DND-41 (cell line): ENCODE measurements at regions not wholly inside any gene's neighbourhood (a gene's known extent, or its start where the extent isn't known, plus 50 kb on each side); places are given as distances from the start of the nearest gene placed in this dataset.

Experiments used
- ATAC-seq: fragments of 200-7000 bp; cut with Tn5 transposase; 3 replicates; pipeline ENCODE4 v1.9.1; 2021; ENCODE audit warnings: low read depth; ENCODE audit not compliant: insufficient read depth
- DNase-seq: peaks from one replicate; pipeline ENCODE4 v3.0.0-alpha.2; 2020
- H2AFZ ChIP-seq: 2 replicates; pipeline ENCODE4 v1.6.0; 2012; ENCODE audit warnings: low read depth, low read length
- H3K27ac ChIP-seq: 2 replicates; pipeline ENCODE4 v1.5.1; 2012; ENCODE audit warnings: low read length, inconsistent platforms
- H3K27me3 ChIP-seq: fragments of 200-600 bp; sonication (generic); 2 replicates; pipeline ENCODE4 v1.6.0; 2012; ENCODE audit warnings: low read length, mild to moderate bottlenecking, inconsistent platforms; ENCODE audit not compliant: insufficient read depth, poor library complexity
- H3K36me3 ChIP-seq: 2 replicates; pipeline ENCODE4 v1.5.1; 2012; ENCODE audit warnings: low read length, inconsistent platforms; ENCODE audit not compliant: insufficient read depth
- H3K4me1 ChIP-seq: 2 replicates; pipeline ENCODE4 v1.5.1; 2012; ENCODE audit warnings: mild to moderate bottlenecking, low read length; ENCODE audit not compliant: insufficient read depth
- H3K4me2 ChIP-seq: 2 replicates; pipeline ENCODE4 v1.6.0; 2012; ENCODE audit warnings: mild to moderate bottlenecking, moderate library complexity, low read length, inconsistent platforms; ENCODE audit not compliant: insufficient read depth
- H3K4me3 ChIP-seq, 2 experiments: fragments of 200-600 bp in 1 of 2; shearing (Covaris generic) in 1 of 2; 2 replicates each; pipeline ENCODE4 v1.5.1; 2012 to 2016; ENCODE audit warnings: inconsistent platforms in 2 of 2, low read length in 2 of 2, mild to moderate bottlenecking in 2 of 2, low read depth in 1 of 2, moderate library complexity in 1 of 2
- H3K79me2 ChIP-seq: 2 replicates; pipeline ENCODE4 v1.6.0; 2012; ENCODE audit warnings: low read length, inconsistent platforms; ENCODE audit not compliant: insufficient read depth
- H3K9ac ChIP-seq: 2 replicates; pipeline ENCODE4 v1.6.0; 2012; ENCODE audit warnings: low read depth, mild to moderate bottlenecking, inconsistent platforms, low read length, moderate library complexity
- H3K9me3 ChIP-seq: 2 replicates; pipeline ENCODE4 v1.5.1; 2012; ENCODE audit warnings: low read length, moderate library complexity, mild to moderate bottlenecking, inconsistent platforms; ENCODE audit not compliant: insufficient read depth, severe bottlenecking
- H4K20me1 ChIP-seq: 2 replicates; pipeline ENCODE4 v1.6.0; 2012; ENCODE audit warnings: low read length; ENCODE audit not compliant: insufficient read depth
- EZH2 ChIP-seq: IDR thresholded peaks from 3 replicates; pipeline ENCODE4 v1.6.1; 2012; ENCODE audit warnings: borderline replicate concordance, low read depth, mild to moderate bottlenecking, moderate library complexity, low read length, inconsistent platforms; ENCODE audit not compliant: severe bottlenecking
- TF ChIP-seq, protein P1 (sequence below): IDR thresholded peaks from 2 replicates; pipeline ENCODE4 v1.5.1; 2012; ENCODE audit warnings: borderline replicate concordance, low read length, moderate library complexity, mild to moderate bottlenecking; ENCODE audit not compliant: poor library complexity, severe bottlenecking; ENCODE audit errors: extremely low read depth

DNA sequence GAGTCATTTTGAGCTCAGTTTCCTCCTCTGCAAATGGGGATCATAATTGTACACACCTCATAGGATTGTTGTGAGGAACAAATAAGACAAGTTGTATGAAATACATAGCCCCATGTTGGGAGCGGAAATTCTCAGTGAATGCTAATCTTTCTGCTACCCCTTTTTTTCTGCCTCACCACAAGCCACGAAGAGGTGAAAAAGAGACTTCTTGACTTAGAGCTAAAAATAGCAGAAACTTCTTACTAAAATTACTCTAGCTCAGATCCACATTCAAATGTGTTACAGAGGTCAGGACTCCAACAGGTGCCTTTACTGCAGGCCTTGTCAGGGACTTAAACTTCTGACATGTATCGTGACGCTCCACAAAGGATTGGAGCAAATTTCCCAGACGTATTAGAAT lies 128.5 kb downstream of the MIAT start:
- H3K9me3 ChIP-seq, result no peaks in the 10 kb centered on the region
- H4K20me1 ChIP-seq, result no peaks in the 10 kb centered on the region
- H3K27ac ChIP-seq, result no peak overlapping the region
- no peaks in the 10 kb centered on the region for H3K79me2 ChIP-seq
- no peak overlapping the region for H3K4me2 ChIP-seq
- DNase-seq (no peak), ATAC-seq (no peak)
- no peak overlapping the region for H2AFZ ChIP-seq
- no peak overlapping the region for H3K4me3 ChIP-seq
- H3K27me3 ChIP-seq, result no peaks in the 10 kb centered on the region
- H3K9ac ChIP-seq, result no peak overlapping the region
- H3K36me3 ChIP-seq, result peaks cover 45% of the 10 kb centered on the region
- TF ChIP-seq, protein P1, sequence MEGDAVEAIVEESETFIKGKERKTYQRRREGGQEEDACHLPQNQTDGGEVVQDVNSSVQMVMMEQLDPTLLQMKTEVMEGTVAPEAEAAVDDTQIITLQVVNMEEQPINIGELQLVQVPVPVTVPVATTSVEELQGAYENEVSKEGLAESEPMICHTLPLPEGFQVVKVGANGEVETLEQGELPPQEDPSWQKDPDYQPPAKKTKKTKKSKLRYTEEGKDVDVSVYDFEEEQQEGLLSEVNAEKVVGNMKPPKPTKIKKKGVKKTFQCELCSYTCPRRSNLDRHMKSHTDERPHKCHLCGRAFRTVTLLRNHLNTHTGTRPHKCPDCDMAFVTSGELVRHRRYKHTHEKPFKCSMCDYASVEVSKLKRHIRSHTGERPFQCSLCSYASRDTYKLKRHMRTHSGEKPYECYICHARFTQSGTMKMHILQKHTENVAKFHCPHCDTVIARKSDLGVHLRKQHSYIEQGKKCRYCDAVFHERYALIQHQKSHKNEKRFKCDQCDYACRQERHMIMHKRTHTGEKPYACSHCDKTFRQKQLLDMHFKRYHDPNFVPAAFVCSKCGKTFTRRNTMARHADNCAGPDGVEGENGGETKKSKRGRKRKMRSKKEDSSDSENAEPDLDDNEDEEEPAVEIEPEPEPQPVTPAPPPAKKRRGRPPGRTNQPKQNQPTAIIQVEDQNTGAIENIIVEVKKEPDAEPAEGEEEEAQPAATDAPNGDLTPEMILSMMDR, result no peak
- no peak for TF ChIP-seq EZH2
- no peaks in the 10 kb centered on the region for H3K4me1 ChIP-seq

DNA sequence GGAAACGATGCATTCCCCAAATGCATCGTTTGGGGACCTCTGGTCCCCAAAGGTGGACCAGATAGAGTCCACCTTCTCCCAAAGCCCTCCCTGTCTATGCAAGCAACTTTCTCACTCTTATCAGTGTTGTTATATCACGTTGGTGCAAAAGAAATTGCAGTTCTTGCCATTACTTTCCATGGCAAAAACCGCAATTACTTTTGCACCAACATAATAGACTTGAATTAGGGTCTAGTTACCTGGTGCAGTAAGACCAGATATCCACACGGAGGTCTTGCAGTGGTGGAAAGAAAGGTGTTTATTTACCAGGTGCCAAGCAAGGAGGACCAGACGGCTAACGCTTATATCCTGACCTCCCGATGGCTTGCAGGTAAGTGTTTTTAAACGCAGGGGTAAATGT lies 129.0 kb downstream of the MIAT start:
- H3K4me3 ChIP-seq, result no peak overlapping the region
- H4K20me1 ChIP-seq, result no peaks in the 10 kb centered on the region
- H3K9me3 ChIP-seq, result no peaks in the 10 kb centered on the region
- ATAC-seq (no peak), DNase-seq (no peak)
- no peaks in the 10 kb centered on the region for H3K4me1 ChIP-seq
- H3K27ac ChIP-seq, result no peak overlapping the region
- H3K27me3 ChIP-seq, result no peaks in the 10 kb centered on the region
- H2AFZ ChIP-seq, result no peak overlapping the region
- no peak overlapping the region for H3K4me2 ChIP-seq
- TF ChIP-seq EZH2, result no peak
- TF ChIP-seq, protein P1, result no peak
- no peaks in the 10 kb centered on the region for H3K79me2 ChIP-seq
- no peak overlapping the region for H3K9ac ChIP-seq
- H3K36me3 ChIP-seq, result peaks cover 41% of the 10 kb centered on the region

DNA sequence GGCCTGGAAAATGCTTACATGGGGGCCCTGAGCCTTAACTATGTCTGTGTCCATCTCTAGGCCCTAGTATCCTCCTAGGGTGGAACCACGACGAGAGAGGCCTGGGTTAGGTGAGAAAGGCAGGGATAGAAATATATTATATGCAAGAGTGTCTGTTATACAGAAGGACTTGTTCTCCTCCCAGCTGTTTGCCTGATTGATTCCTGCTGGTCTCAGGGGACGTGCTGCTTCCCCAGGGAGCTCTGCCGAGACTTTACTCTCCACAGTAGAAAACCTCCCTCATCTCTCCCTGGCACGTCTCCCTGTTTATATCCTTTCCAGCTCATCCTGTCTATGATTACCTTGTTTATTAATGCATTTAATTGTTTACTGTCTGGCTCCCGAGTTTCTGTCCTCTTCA lies 132.6 kb downstream of the MIAT start:
- H3K27me3 ChIP-seq, result no peaks in the 10 kb centered on the region
- no peak overlapping the region for H2AFZ ChIP-seq
- ATAC-seq (no peak), DNase-seq (no peak)
- H3K4me3 ChIP-seq, result no peak overlapping the region
- H3K79me2 ChIP-seq, result no peaks in the 10 kb centered on the region
- H3K36me3 ChIP-seq, result peaks cover 26% of the 10 kb centered on the region; the same call in 1 of the 2 replicates
- no peaks in the 10 kb centered on the region for H3K9me3 ChIP-seq
- no peak overlapping the region for H3K27ac ChIP-seq
- H4K20me1 ChIP-seq, result no peaks in the 10 kb centered on the region
- no peak overlapping the region for H3K4me2 ChIP-seq
- H3K9ac ChIP-seq, result no peak overlapping the region
- H3K4me1 ChIP-seq, result no peaks in the 10 kb centered on the region
- no peak for TF ChIP-seq EZH2
- TF ChIP-seq, protein P1, result no peak

DNA sequence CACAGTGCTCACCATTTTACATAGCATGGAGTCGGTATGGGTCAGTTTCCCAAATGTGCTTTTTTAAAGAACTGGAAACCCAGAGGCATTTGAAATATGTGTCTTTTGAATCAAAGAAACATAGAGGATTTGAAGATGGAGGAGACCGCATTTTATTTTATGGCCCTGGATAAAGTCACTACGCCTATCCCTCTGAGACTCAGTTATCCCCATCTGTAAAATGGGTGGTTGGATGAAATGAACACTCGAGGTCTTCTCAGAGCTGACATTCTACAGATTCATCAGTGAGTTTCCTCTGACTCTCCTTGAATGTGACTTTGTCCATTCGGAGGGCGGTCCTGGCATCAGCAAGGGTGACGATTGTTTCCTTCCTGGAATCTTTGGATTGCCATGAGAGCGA lies 135.1 kb downstream of the MIAT start:
- Histone ChIP-seq H3K36me3 (peaks cover 21% of the 10 kb centered on the region; the same call in 1 of the 2 replicates), H3K4me3 (no peak overlapping the region), H3K4me2 (no peak overlapping the region), H3K79me2 (no peaks in the 10 kb centered on the region), H2AFZ (no peak overlapping the region), H3K9me3 (no peaks in the 10 kb centered on the region), H3K9ac (no peak overlapping the region), H3K4me1 (no peaks in the 10 kb centered on the region), H3K27me3 (no peaks in the 10 kb centered on the region), H3K27ac (no peak overlapping the region), H4K20me1 (no peaks in the 10 kb centered on the region)
- no peak for TF ChIP-seq EZH2
- TF ChIP-seq, protein P1, result no peak
- DNase-seq (no peak), ATAC-seq (no peak)
